RWPE2 (cell line): ENCODE measurements at regions not wholly inside any gene's neighbourhood (a gene's known extent, or its start where the extent isn't known, plus 50 kb on each side); places are given as distances from the start of the nearest gene placed in this dataset.

ENCODE experiments used
- ATAC-seq: fragments of 200-7000 bp; cut with Tn5 transposase; 3 replicates; pipeline ENCODE4 v1.9.1; 2021; ENCODE audit warnings: low read depth
- DNase-seq: peaks from one replicate; pipeline ENCODE4 v3.0.0-alpha.2; 2020; ENCODE audit warnings: low spot score
- H3K27ac ChIP-seq: fragments of 450-650 bp; 2 replicates; pipeline ENCODE4 v1.5.1; 2017; ENCODE audit warnings: mild to moderate bottlenecking; ENCODE audit not compliant: poor library complexity, severe bottlenecking
- H3K27me3 ChIP-seq: fragments of 250-450 bp; sonication (Bioruptor Pico); 2 replicates; pipeline ENCODE4 v1.5.1; 2021; ENCODE audit warnings: mild to moderate bottlenecking, moderate library complexity; ENCODE audit not compliant: insufficient read depth, poor library complexity, severe bottlenecking
- H3K36me3 ChIP-seq: fragments of 250-450 bp; sonication (Bioruptor Pico); 2 replicates; pipeline ENCODE4 v1.5.1; 2020; ENCODE audit warnings: low read depth, mild to moderate bottlenecking, moderate library complexity
- H3K4me1 ChIP-seq: fragments of 250-450 bp; sonication (Bioruptor Pico); 2 replicates; pipeline ENCODE4 v1.5.1; 2021; ENCODE audit warnings: mild to moderate bottlenecking, moderate library complexity; ENCODE audit not compliant: insufficient read depth, poor library complexity, severe bottlenecking
- H3K4me3 ChIP-seq: fragments of 250-450 bp; sonication (Bioruptor Pico); 2 replicates; pipeline ENCODE4 v1.5.1; 2021; ENCODE audit warnings: mild to moderate bottlenecking, moderate library complexity; ENCODE audit not compliant: severe bottlenecking
- H3K9me3 ChIP-seq: fragments of 250-450 bp; sonication (Bioruptor Pico); 2 replicates; pipeline ENCODE4 v1.5.1; 2021; ENCODE audit warnings: mild to moderate bottlenecking, moderate library complexity; ENCODE audit not compliant: severe bottlenecking
- TF ChIP-seq, protein P1 (sequence below): fragments of 450-650 bp; IDR thresholded peaks from one replicate; pipeline ENCODE4 v1.5.1; 2017; ENCODE audit warnings: mild to moderate bottlenecking, moderate library complexity; ENCODE audit not compliant: poor library complexity, severe bottlenecking

DNA sequence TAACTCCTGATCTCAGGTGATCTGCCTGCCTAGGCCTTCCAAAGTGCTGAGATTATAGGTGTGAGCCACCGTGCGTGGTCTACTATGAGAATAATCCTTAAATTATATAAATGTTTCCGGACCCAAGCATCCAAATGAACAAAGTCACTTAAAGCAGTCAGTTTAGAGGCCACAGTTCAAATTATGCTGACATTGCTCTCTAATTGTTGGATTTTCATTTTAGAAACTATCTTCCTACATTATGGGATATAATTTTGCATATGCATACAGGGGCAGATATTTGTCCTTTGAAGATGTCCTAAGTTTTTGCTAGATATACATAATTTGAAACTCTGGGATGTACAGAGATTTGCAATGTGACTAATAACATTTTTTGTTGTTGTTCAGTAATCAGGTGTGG, 390.1 kb downstream of the RND3 start:
- Histone ChIP-seq H3K4me3 (no peak overlapping the region), H3K9me3 (no peaks in the 10 kb centered on the region), H3K27me3 (no peaks in the 10 kb centered on the region), H3K4me1 (peaks cover 6% of the 10 kb centered on the region), H3K27ac (no peak overlapping the region), H3K36me3 (no peaks in the 10 kb centered on the region)
- DNase-seq (no peak), ATAC-seq (no peak)
- TF ChIP-seq, protein P1, sequence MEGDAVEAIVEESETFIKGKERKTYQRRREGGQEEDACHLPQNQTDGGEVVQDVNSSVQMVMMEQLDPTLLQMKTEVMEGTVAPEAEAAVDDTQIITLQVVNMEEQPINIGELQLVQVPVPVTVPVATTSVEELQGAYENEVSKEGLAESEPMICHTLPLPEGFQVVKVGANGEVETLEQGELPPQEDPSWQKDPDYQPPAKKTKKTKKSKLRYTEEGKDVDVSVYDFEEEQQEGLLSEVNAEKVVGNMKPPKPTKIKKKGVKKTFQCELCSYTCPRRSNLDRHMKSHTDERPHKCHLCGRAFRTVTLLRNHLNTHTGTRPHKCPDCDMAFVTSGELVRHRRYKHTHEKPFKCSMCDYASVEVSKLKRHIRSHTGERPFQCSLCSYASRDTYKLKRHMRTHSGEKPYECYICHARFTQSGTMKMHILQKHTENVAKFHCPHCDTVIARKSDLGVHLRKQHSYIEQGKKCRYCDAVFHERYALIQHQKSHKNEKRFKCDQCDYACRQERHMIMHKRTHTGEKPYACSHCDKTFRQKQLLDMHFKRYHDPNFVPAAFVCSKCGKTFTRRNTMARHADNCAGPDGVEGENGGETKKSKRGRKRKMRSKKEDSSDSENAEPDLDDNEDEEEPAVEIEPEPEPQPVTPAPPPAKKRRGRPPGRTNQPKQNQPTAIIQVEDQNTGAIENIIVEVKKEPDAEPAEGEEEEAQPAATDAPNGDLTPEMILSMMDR: no peak

DNA sequence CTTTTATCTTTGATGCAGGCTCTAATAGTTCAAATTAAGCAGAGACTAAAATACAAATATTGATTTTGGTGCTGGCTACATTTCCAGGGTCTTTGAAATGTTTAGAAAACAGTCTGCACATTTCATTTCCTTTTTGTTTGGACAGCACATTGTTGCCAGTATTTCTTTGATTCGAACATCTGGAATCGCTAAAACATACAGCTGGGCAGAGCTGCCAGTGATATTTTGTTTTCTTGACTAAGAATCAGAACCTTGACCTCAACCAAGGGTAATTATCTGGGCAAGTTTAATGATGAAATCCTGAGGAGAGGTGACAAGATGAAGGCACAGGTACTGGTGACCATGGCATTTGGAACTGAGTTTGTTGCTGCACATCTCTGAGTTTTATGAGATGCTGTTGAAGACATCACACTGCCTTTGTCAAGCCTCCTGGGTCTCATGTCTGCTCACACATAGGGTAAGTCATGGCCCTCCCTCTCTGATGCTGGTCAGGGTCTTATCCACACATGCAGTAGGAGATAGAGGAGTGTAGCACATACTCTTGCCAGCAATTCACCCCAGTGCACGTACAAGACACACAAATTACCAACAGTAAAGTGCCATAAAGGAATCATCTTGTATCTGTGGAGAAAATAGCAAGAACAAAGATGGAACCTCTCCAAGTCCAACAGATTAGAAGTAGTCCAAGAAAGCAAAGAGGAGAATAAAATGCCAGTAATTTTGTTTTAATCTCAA, 391.9 kb downstream of the RND3 start:
- no peak overlapping the region for H3K4me3 ChIP-seq
- no peaks in the 10 kb centered on the region for H3K36me3 ChIP-seq
- TF ChIP-seq, protein P1: no peak
- no peaks in the 10 kb centered on the region for H3K27me3 ChIP-seq
- no peak for DNase-seq
- peaks cover 6% of the 10 kb centered on the region for H3K4me1 ChIP-seq
- H3K9me3 ChIP-seq: no peaks in the 10 kb centered on the region
- no peak overlapping the region for H3K27ac ChIP-seq
- ATAC-seq: no peak

DNA sequence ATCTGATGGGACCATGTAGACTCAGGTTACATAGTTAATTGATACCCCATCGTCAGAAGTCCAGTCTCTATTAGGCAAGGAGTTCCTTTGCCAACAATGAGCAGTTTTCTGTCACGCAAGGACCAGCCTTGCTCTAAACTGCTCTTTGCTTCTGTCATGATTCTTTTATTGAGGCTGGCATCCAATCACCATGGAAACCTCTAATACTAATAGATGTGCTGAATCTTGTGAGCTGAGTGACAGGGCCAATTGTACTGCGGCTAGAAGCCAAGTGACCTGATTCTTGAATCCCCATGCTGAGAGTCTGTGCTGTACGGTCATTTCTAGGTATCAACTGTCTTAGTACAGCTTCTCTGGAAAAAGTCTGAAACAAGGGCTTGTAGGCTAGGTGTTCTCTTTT, 395.6 kb downstream of the RND3 start:
- no peaks in the 10 kb centered on the region for H3K4me1 ChIP-seq
- H3K27ac ChIP-seq: no peak overlapping the region
- H3K27me3 ChIP-seq: no peaks in the 10 kb centered on the region
- no peaks in the 10 kb centered on the region for H3K9me3 ChIP-seq
- no peak for DNase-seq
- no peak for ATAC-seq
- no peak overlapping the region for H3K4me3 ChIP-seq
- TF ChIP-seq, protein P1: no peak
- no peaks in the 10 kb centered on the region for H3K36me3 ChIP-seq

DNA sequence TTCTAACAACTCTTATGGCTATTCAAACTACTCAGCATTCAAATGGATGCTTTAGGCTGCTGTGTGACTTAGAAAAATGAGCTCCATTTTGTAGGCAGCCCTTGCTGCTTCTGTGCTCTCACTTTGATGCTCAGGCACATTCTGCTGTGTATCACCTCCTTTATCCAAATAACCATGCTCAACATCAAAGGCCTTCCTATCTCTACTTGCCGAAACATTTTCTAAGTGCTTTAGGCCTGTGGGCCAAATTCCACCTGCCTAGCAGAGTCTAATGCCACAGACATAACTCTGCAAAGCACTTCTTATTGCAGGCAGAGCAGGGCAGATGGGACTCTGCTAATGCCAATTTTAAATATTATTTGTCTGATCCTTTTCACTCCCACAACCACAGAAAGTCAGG, 397.4 kb downstream of the RND3 start:
- H3K4me3 ChIP-seq: no peak overlapping the region
- no peaks in the 10 kb centered on the region for H3K36me3 ChIP-seq
- ATAC-seq (no peak), DNase-seq (no peak)
- no peaks in the 10 kb centered on the region for H3K4me1 ChIP-seq
- TF ChIP-seq, protein P1: no peak
- no peaks in the 10 kb centered on the region for H3K9me3 ChIP-seq
- no peak overlapping the region for H3K27ac ChIP-seq
- no peaks in the 10 kb centered on the region for H3K27me3 ChIP-seq

DNA sequence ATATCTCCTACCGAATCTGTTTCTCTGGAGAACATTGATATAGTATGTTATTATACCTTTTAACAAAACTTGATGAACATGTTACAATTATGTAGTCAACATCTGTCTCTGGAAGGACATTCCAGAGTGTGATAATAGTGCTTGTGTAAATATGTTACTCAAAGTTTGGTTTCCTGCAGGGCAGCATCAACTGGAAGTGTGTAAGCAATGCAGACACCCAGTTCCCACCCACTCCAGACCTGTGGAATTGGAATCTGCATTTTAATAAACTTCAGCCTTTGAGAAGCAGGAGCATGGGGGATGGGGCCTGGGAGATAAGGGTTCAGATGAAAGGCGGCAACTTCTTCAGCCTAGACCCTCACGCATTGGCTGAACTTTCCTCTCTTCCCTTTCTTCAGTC, 398.9 kb downstream of the RND3 start:
- no peaks in the 10 kb centered on the region for H3K36me3 ChIP-seq
- ATAC-seq: peak; percentile 55; the same call in 2 of the 3 replicates

More for the DNA sequence above, 398.9 kb downstream of the RND3 start:
- Histone ChIP-seq H3K27me3 (no peaks in the 10 kb centered on the region), H3K27ac (no peak overlapping the region), H3K4me3 (no peak overlapping the region), H3K9me3 (no peaks in the 10 kb centered on the region), H3K4me1 (no peaks in the 10 kb centered on the region)
- DNase-seq: no peak
- TF ChIP-seq, protein P1: no peak
